NCI-H2029 treated with DMSO at 0.1 percent for 48 hours (cell line): ENCODE measurements at regions not wholly inside any gene's neighbourhood (a gene's known extent, or its start where the extent isn't known, plus 50 kb on each side); places are given as distances from the start of the nearest gene placed in this dataset.
"Not testable (repeated sequence)": the region's sequence is repeated elsewhere in the genome, so short reads cannot be mapped to it uniquely, and the experiment has no call there.

Source experiments
- DNase-seq: peaks from one replicate; lab custom pipeline; 2025; lab: John Stamatoyannopoulos, UW

- DNase-seq, result no peak
Observed at GRCh38 chr5:156218367-156219158, 108.4 kb upstream of the SGCD start.

- no peak for DNase-seq
Observed at GRCh38 chr5:156219483-156220005, 107.4 kb upstream of the SGCD start.

DNA sequence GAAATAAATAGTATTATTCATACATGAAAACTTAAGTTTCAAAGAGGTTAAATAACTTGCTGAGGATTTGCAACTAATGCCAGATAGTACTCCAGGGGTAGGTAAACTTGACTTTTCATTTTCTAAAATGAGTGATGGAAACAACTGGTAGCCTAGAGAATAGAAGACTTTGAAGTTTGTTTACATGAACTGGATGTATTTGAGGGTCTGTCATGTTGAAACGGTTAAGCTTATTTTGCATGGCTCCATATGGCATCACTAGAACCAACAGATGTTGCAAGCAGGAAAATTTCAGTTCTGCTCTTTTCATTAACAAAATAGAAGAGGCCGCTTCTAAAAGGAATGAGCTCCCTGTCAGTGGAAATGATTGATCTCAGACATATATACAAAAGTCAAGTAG lies 105.1 kb upstream of the SGCD start:
- DNase-seq, result no peak

- DNase-seq, result no peak
Observed at GRCh38 chr5:156223547-156223946, 103.4 kb upstream of the SGCD start.

DNA sequence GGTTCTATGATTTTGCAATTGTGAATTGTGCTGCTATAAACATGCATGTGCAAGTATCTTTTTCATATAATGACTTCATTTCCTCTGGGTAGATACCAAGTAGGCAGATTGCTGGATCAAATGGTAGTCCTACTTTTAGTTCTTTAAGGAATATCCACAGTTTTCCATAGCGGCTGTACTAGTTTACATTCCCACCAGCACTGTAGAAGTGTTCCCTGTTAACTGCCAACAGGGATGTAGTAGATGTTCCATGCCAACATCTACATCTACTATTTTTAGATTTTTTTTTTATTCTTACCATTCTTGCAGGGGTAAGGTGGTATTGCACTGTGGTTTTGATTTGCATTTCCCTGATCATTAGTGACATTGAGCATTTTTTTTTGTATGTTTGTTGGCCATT lies 100.5 kb upstream of the SGCD start:
- DNase-seq, result not testable (repeated sequence)

DNA sequence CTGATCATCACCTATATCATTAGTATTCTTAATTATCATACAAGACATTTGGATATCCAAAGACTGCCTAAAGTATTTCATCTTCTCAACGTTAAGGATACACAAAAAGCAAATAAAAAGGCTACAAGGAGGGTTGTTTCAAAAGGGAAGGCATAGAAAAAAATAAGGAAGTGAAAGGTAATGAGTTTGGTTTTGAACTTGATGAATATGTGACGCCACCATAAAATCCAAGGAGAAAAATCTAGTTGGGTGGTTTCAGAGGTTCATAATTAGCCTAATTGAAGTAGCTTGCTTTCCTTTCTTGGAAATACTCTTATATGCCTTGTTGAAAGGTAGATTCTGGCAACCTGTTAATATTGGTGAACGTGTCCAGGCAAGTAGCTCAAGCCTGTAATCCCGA lies 96.1 kb upstream of the SGCD start:
- DNase-seq, result no peak

GRCh38 chr5:156232251-156232869 lies 94.6 kb upstream of the SGCD start:
- DNase-seq, result no peak

- no peak for DNase-seq
Observed at GRCh38 chr5:156237361-156237760, 89.6 kb upstream of the SGCD start.

DNA sequence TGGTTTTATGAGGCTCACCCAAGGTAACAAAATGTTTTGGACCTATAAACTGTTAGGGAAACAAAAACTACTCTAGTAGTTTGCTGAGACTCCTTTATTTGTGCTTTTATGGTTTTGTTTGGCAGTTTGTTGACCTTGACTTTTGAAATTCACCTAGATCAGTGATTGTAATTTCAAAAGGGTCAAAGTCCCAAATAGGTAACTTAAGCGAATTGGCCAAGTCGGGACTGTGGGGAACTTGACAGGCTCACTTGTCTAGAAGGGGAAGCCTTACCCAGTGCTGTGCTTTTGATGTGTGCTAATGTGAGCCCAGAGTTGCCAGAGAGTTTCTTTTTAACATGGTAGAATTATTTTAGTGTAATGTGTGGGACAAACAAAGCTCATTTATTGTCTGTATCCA lies 87.2 kb upstream of the SGCD start:
- DNase-seq, result no peak

DNA sequence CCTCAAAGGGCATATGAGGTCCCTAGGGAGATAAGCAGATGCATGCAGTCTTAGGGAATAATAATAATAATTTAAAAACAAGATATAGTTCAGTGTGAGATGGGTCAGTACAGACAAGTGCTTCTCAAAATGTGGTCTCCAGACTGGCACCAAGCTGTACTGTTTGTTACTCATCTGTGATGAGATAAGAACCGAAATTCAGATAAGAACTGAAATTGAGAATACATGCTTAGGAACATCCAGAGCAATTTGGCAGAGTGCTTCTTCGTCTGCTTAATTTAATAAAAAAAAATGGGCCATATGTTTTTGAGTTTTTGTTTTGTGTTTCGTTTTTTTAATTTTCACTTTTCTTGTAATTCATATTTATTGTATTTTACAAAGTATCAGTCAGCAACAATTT lies 86.5 kb upstream of the SGCD start:
- no peak for DNase-seq

DNA sequence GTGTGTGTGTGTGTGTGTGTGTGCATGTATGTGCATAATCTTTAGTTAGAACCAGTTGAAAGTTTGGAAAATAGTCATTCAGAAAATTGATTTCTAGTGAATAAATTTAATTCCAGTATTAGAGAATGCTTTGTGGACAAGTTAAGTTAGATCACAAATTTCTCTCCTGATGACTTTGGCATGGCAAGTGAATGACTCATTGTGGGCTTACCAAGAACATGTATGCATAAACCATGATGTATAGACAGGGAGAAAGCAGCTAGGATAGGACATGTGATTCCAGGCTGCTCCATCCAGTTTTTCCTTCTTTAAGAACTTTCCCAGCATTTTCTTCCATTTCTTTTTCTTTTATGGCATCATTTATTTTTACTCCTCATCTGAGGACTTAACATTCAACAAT lies 85.7 kb upstream of the SGCD start:
- DNase-seq, result no peak

- DNase-seq, result no peak
Observed at GRCh38 chr5:156245895-156246294, 81.1 kb upstream of the SGCD start.

- DNase-seq, result no peak
Observed at GRCh38 chr5:156251076-156251475, 75.9 kb upstream of the SGCD start.

DNA sequence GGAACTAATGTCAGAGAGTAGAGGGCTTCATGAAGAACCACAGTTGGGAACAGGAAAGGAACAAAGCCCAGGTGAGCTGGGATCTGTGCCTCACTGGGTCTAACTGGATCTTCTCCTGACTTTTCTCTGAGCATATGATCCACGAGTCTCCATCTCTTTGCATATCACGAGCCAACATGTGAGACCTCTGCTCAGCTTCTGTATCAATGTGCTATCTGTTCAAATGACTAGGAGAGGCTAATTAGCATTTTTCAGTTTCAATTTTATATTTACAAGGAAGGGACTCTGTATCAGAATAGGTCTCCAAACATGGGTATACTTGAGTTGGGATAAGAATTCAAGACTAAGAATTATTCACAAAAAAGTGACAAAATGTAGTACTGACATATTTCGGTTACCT lies 73.8 kb upstream of the SGCD start:
- no peak for DNase-seq

GRCh38 chr5:156254196-156254595 lies 72.8 kb upstream of the SGCD start:
- DNase-seq, result no peak

DNA sequence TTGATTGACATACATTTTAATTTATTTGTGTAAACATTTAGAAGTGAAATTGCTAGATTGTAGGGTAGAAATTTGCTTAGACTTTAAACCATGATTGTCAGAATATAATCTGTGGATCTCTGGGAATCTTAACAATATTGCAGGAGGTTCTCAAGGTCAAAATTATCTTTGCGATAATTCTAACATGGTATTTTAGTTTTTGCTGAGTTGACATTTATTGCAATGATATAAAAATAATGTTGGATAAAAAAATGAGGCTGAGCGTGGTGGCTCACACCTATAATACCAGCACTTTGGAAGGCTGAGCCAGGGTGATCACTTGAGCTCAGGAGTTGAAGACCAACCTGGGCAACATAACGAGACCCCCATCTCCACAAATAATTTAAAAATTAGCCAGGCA lies 70.3 kb upstream of the SGCD start:
- DNase-seq, result no peak

- no peak for DNase-seq
Observed at GRCh38 chr5:156258934-156259333, 68.0 kb upstream of the SGCD start.

DNA sequence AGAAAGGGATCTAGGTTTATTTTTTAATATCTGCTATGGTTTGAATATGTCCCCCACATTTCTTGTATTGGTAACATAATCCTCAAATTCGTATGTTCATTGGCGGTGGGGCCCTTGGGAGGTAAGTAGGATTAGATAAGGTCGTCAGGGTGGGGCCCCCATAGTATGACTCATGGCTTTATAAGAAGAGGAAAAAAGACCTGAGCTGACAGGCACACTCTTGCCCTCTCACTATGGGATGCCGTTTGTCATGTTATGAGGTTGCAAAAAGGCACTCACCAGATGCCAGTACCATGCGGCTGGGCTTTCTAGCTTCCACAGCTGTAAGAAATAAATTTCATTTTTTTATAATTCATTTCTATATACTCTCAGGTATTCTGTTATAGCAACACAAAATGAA lies 67.3 kb upstream of the SGCD start:
- no peak for DNase-seq

DNA sequence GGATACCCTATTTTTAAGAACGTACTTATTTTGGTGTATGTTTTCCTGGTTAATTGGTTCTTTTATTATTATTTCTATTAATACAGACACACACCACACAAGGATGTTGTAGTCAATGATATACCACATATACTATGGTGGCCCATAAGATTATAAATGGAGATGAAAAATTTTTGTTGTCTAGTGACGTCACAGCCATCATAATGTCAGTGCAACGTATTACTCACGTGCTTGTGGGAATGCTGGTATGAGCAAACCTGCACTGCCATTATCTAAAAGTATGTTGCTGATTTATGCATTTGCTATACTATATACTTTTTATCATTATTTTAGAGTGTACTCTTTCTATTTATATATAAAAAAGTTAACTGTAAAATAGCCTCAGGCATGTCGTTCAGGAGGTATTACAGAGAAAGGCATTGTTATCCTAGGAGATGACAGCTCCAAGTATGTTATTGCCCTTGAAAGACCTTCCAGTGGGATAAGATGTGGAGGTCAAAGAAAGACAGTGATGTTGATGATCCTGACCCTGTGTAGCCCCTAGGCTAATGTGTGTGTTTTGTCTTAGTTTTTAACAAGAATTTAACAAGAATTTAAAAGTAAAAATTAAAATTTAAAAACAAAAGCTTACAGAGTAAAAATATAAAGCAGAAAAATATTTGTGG lies 65.6 kb upstream of the SGCD start:
- no peak for DNase-seq

DNA sequence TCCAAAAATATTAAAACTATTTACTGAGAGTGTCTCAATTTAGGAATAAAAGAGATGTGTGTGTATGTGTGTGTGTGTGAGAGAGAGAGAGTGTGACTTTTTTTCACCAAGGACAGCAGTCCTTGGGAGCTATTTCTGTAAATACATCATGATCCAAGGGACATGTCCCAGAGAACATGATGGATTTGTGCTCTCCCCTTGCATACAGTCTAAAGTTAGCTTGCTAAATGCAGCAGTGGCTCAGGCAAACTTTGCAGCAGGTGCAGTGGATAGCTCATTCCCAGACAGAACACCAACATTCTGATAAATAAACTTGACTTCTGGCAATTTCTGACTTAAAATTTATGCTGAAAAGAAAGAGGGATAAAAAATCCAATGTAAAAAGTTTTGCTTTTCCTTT lies 55.4 kb upstream of the SGCD start:
- no peak for DNase-seq

- DNase-seq, result no peak
Observed at GRCh38 chr5:156272139-156272538, 54.8 kb upstream of the SGCD start.

- no peak for DNase-seq
Observed at GRCh38 chr5:156273325-156273724, 53.6 kb upstream of the SGCD start.

GRCh38 chr5:156274453-156274852 lies 52.5 kb upstream of the SGCD start:
- no peak for DNase-seq
